NCI-H526 (cell line): ENCODE measurements at regions not wholly inside any gene's neighbourhood (a gene's known extent, or its start where the extent isn't known, plus 50 kb on each side); places are given as distances from the start of the nearest gene placed in this dataset.
"Not testable (repeated sequence)": the region's sequence is repeated elsewhere in the genome, so short reads cannot be mapped to it uniquely, and the experiment has no call there.

Source experiments
- DNase-seq, 2 experiments: peaks; one replicate each; lab custom pipeline; 2025; lab: John Stamatoyannopoulos, UW

GRCh38 chr13:90882551-90882950 is 464.9 kb upstream of the MIR17HG start:
- no peak for DNase-seq

GRCh38 chr13:90883592-90883991 is 463.9 kb upstream of the MIR17HG start:
- DNase-seq: no peak

- no peak for DNase-seq
Measured at GRCh38 chr13:90884066-90884465, 463.4 kb upstream of the MIR17HG start.

GRCh38 chr13:90889906-90890834 is 457.3 kb upstream of the MIR17HG start:
- DNase-seq: no peak

- no peak for DNase-seq
Measured at GRCh38 chr13:90891329-90891728, 456.2 kb upstream of the MIR17HG start.

- DNase-seq: not testable (repeated sequence)
Measured at GRCh38 chr13:90893199-90893598, 454.3 kb upstream of the MIR17HG start.

- no peak for DNase-seq
Measured at GRCh38 chr13:90896002-90896401, 451.5 kb upstream of the MIR17HG start.

- no peak for DNase-seq
Measured at GRCh38 chr13:90898811-90899210, 448.7 kb upstream of the MIR17HG start.

- DNase-seq: no peak
Measured at GRCh38 chr13:90899416-90899815, 448.1 kb upstream of the MIR17HG start.

- DNase-seq: no peak
Measured at GRCh38 chr13:90902255-90902654, 445.2 kb upstream of the MIR17HG start.

GRCh38 chr13:90906554-90906953 is 440.9 kb upstream of the MIR17HG start:
- DNase-seq: no peak

- no peak for DNase-seq
Measured at GRCh38 chr13:90908792-90909191, 438.7 kb upstream of the MIR17HG start.

- no peak for DNase-seq
Measured at GRCh38 chr13:90910018-90910639, 437.4 kb upstream of the MIR17HG start.

GRCh38 chr13:90912247-90912646 is 435.2 kb upstream of the MIR17HG start:
- DNase-seq: no peak

GRCh38 chr13:90918536-90918935 is 429.0 kb upstream of the MIR17HG start:
- no peak for DNase-seq

GRCh38 chr13:90919153-90919552 is 428.3 kb upstream of the MIR17HG start:
- DNase-seq: no peak

GRCh38 chr13:90926459-90926858 is 421.0 kb upstream of the MIR17HG start:
- no peak for DNase-seq

GRCh38 chr13:90928109-90928508 is 419.4 kb upstream of the MIR17HG start:
- DNase-seq: no peak

GRCh38 chr13:90933097-90933826 is 414.2 kb upstream of the MIR17HG start:
- no peak for DNase-seq

- no peak for DNase-seq
Measured at GRCh38 chr13:90934741-90935140, 412.7 kb upstream of the MIR17HG start.

GRCh38 chr13:90938848-90939247 is 408.6 kb upstream of the MIR17HG start:
- DNase-seq: no peak

GRCh38 chr13:90943946-90944345 is 403.5 kb upstream of the MIR17HG start:
- DNase-seq: no peak

- DNase-seq: not testable (repeated sequence)
Measured at GRCh38 chr13:90945146-90945545, 402.3 kb upstream of the MIR17HG start.
